Activated CD4-positive, CD25-positive, alpha-beta regulatory T cell treated with anti-CD3 and anti-CD28 coated beads, Interleukin-2, amount 50 U/mL, for 24 hours (primary cell): ENCODE measurements at regions not wholly inside any gene's neighbourhood (a gene's known extent, or its start where the extent isn't known, plus 50 kb on each side); places are given as distances from the start of the nearest gene placed in this dataset.
"Not testable (repeated sequence)": the region's sequence is repeated elsewhere in the genome, so short reads cannot be mapped to it uniquely, and the experiment has no call there.

Experiments used
- ATAC-seq, 2 donors: fragments of 150-1000 bp; cut with Tn5 transposase; one replicate each; pipeline ENCODE4 v1.10.0; 2021; ENCODE audit warnings: mild to moderate bottlenecking in 1 of 2, moderate library complexity in 1 of 2

DNA sequence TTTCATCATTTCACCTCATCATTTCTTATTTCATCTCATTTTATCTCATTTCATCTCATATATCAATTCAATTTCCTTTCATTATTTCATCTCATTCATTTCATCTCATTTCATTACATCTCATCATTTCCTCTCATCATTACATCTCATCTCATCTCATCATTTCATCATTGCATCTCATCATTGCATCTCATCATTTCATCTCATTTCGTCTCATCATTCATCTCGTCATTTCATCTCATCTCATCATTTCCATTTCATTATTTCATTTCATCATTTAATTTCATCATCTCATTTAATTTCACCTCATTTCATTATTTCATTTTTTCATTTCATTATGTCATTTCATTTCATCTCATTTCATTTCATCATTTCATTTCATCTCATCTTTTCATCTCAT is 168.5 kb upstream of the FAM72C start:
- not testable (repeated sequence) for ATAC-seq

DNA sequence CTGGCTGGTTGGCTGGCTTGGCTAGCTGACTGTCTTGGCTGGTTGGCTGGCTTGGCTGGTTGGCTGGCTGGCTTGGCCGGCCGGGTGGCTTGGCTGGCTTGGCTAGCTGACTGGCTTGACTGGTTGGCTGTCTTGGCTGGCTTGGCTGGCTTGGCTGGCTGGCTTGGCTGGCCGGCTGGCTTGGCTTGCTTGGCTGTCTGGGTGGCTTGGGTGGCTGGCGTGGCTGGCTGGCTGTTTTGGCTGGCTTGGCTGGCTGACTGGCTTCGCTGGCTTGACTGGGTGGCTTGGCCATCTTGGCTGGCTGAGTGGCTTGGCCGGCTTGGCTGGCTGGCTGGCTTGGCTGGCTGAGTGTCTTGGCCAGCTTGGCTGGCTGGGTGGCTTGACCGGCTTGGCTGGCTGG is 133.2 kb upstream of the FAM72C start:
- not testable (repeated sequence) for ATAC-seq

DNA sequence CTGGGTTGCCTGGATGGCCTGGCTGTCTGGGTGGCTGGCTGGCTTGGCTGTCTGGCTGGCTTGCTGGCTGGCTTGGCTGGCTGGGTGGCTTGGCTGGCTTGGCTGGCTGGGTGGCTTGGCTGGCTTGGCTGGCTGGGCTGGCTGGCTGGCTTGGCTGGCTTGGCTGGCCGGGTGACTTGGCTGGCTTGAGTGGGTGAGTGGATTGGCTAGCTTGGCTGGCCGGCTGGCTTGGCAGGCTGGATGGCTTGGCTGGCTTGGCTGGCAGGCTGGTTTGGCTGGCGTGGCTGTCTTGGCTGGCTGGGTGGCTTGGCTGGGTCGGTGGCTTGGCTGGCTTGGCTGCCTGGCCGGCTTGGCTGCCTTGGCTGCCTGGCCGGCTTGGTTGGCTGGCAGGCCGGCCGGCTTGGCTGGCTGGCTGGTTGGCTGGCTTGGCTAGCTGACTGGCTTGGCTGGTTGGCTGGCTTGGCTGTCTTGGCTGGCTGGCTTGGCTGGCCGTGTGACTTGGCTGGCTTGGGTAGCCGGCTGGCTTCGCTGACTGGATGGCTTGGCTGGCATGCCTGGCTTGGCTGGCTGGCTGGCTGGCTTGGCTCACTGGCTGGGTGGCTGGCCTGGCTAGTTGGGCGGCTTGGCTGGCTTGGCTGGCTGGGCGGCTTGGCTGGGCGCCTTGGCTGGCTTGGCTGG is 132.4 kb upstream of the FAM72C start:
- peak in 1 of 2 donors; percentile 27 for ATAC-seq

DNA sequence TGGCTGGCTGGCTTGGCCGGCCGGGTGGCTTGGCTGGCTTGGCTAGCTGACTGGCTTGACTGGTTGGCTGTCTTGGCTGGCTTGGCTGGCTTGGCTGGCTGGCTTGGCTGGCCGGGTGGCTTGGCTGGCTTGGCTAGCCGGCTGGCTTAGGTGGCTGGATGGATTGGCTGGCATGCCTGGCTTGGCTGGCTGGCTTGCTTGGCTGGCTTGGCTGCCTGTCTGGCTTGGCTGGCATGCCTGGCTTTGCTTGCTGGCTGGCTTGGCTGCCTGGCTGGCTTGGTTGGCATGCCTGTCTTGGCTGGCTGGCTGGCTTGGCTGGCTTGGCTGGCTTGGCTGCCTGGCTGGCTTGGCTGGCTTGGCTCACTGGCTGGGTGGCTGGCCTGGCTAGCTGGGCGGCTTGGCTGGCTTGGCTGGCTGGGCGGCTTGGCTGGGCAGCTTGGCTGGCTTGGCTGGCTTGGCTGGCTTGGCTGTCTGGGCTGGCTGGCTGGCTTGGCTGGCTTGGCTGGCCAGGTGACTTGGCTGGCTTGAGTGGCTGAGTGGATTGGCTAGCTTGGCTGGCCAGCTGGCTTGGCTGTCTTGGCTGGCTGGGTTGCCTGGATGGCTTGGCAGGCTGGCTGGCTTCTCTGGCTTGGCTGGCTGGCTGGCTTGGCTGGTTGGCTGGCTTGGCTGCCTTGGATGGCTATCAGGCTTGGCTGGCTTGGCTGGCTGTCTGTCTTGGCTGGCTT is 131.5 kb upstream of the FAM72C start:
- ATAC-seq, result not testable (repeated sequence)

DNA sequence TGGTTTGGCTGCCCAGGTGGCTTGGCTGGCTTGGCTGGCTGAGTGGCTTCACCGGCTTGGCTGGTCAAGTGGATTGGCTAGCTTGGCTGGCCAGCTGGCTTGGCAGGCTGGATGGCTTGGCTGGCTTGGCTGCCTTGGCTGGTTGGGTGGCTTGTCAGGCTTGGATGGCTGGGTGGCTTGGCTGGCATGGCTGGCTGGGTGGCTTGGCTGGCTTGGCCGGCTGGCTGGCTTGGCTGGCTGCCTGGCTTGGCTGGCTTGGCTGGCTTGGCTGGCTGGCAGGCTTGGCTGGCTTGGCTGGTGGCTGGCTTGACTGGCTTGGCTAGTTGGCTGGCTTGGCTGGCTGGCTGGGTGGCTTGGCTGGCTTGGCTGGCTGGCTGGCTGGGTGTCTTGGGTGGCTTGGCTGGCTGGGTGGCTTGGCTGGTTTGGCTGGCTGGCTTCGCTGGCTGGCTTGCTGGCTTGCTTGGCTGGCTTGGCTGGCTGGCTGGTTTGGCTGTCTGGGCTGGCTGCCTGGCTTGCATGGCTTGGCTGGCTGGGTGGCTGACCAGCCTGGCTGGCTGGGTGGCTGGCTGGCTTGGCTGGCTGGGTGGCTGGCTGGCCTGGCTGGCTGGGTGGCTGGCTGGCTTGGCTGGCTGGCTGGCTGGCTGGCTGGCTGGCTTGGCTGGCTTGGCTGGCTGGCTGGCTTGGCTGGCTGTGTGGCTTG is 130.4 kb upstream of the FAM72C start:
- not testable (repeated sequence) for ATAC-seq

DNA sequence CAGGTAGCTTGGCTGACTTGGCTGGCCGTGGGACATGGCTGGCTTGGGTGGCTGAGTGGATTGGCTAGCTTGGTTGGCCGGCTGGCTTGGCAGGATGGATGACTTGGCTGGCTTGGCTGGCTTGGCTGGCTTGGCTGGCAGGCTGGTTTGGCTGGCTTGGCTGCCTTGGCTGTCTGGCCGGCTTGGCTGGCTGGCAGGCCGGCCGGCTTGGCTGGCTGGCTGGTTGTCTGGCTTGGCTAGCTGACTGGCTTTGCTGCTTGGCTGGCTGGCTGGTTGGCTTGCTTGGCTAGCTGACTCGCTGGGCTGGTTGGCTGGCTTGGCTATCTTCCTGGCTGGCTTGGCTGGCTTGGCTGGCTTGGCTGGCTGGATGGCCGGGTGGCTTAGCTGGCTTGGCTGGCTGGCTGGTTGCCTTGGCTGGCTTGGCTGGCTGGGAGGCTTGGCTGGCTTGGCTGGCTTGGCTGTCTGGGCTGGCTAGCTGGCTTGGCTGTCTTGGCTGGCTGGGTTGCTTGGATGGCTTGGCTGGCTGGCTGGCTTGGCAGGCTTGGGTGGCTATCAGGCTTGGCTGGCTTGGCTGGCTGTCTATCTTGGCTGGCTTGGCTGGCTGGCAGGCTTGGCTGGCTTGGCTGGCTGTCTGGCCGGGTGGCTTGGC is 129.7 kb upstream of the FAM72C start:
- peak in 1 of 2 donors; percentile 38 for ATAC-seq

DNA sequence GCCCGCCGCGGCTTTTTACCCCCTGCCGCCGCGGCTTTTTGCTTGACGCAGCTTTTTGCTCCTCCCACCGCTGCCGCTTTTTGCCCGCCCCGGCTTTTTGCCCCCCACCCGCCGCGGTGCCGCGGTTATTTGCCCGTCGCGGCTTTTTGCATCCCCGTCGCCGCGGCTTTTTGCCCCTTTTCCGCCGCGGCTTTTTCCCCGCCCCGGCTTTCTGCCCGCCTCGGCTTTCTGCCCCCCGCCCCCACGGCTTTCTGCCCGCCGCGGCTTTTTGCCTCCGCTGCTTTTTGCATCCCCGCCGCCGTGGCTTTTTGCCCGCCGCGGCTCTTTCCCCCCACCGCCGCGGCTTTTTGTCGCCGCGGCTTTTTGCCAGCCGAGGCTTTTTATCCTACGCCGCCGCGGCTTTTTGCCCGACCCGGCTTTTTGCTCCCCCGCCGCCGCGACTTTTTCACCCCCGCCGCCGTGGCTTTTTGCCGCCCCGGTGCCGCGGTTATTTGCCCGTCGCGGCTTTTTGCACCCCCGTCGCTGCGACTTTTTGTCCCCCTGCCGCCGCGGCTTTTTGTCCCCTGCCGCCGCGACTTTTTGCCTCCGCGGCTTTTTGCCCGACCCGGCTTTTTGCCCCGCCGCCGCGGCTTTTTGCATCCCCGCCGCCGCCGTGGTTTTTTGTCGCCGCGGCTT is 105.5 kb upstream of the FAM72C start:
- not testable (repeated sequence) for ATAC-seq

DNA sequence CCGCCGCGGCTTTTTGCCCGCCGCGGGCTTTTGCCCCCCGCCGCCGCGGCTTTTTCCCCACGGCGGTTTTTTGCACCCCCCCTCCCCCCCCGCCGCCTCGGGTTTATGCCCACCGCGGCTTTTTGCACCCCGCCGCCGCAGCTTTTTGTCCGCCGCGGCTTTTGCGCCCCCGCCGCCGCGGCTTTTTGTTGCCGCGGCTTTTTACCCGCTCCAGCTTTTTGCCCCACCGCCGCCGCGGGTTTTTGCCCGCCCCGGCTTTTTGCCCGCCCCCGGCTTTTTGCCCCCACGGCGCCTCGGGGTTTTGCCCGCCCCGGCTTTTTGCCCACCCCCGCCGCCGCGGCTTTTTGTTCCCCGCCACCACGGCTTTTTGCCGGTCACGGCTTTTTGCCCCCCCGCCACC is 104.9 kb upstream of the FAM72C start:
- ATAC-seq, result not testable (repeated sequence)

DNA sequence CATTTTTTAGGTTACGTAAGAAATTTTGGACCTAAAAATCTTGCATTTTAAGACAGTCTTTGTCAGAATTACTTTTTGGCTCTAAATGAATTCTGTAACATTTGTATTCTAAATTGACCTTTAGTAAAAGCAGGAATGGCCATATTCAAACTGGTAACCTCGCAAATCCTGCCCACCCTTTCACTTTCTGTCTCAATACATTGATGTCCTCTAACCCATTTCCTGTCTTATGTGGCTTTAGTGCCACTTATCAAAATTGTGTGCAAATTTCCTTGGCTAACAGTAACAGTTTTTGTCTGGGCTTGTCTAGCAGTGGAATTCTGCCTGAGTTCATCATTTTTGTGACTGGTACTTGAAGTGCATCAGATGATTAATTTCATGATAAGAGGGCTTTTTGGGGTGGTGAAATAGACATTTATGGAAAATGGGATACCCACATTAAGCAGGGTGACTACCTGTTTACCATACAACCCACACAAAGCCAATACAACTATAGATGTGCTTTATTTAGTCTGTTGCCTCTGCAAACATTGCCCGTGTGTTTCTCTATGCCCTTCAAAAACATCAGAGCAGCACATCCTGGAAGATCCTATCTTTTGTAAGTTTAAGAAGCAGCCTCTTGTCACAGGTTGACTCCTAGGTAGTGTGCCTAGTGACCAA is 98.7 kb upstream of the FAM72C start:
- ATAC-seq, result not testable (repeated sequence)

DNA sequence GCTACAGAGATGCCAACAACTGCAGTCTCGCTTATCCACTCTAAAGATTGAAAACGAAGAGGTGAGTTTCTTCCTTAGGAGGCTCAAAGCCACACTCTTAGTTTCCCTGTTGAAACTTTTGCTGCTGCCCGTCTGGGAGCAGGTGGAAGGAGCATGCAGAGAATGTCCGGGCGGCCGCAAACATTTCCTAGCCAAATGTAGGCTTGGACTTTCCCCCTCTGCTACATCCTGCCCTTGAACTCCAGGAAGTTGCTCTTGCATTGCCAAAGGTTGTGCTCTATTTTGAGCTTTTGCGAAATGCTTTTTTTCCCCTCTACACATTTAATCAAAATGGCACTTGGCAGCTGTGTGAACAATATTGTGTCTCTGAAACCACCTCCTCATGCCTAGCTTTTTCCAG is 95.3 kb upstream of the FAM72C start:
- ATAC-seq, result not testable (repeated sequence)

DNA sequence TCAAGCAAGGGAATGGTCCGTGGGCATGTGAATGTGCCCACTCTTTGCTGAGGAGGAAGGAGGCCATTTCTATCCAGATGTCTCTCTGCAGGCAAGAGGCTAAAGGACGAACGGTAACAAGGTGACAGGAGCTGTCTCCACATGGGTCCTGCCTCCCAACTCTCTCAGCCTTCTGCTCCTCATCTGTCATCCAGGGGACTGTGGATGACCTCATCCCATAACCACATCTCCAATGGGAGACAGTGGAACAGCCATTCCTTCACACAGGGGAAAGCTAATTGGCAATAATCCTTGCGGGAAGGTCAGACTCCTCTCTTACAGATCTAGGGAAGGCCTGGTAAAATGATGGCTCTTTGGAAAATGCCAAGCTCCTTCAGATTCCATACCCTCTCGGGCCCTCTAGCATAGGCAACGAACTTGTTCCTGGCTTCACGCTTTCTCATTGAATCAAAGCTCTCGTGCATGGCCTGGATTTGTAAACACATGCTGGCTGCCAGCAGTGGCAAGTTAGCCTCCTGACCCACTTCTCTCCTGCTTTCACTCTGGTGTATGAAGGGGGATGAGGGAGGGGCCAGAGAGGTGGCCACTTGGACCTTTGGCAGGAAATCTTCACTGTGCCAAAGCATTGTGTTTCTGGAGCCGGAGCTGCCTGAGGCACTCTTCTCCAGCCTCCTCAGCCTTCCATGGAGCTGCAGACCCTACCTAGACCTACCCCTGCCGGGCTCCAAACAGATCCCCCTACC is 94.5 kb upstream of the FAM72C start:
- ATAC-seq, result not testable (repeated sequence)

DNA sequence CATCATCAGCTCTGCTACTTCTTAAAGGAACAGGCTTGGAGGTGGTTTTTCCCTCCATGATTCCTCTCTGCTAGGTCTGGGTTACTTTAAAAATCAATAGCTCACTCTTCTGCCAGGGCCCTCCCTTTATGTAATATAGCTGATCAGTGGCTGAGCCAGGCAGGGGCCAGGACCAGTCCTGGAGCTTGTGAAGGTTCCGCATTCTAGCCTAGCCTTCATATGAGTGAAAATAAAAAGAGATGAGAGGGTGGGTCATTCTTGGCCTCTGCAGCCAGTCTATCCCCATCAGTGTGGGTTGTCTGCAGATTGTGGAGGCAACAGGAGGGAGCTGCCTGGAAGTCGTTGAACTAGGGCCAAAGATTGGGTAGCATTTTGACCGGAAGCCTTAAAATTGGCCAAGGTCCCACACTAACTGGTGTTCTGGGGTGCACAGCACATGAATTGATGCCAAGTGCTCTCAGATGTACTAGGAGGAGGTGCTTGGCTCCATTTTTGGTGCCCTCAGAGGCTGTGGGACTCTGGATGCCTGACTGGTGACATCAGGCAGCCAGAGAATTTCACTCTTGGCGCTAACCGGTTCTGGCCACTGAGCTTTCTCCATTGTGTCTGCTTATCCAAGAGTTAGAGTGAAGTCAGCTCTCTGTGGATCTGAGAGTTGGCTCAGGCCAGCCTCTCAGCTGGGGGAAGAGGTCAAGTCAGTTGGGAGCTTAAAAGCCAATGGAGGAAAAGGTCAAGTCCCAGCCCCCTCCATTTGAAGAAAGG is 93.7 kb upstream of the FAM72C start:
- not testable (repeated sequence) for ATAC-seq

DNA sequence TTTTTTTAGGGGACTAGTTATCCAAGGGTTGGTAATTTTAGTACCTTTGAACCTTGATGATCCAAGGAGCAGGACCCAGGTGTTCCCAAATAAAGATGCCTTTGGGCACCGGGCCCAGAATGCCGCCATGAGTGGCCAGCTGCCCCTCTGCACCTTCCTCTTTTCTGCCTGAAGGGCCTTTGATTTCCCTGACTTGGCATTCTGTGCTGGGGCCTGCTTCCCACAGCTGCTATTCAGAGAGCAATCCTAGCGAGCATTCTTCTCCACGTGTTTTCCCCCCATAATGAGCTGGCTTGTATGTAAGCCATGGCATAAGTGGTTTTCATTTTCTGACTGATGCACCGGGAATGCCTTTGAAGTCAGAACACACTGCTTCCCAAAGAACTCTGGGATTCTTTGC is 77.6 kb upstream of the FAM72C start:
- ATAC-seq, result not testable (repeated sequence)

DNA sequence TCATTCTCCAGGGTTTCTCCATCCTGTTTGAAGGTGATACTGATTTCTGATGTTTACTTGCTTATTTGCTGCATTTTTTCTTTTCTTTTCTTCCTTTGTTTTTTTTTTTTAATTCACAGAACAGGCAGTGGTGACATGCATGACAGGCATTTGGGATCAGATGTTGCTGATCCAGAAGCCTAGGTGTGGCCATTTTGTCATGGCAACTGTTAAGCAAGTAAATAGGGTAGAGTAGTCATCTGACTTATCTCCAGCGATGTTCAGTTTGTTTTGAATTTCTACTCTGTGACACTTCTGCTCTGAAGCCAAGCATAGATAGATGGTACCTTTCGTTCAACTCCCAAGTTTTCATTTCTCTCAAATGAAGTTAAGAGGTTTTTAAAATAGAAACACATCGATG is 74.9 kb upstream of the FAM72C start:
- not testable (repeated sequence) for ATAC-seq

DNA sequence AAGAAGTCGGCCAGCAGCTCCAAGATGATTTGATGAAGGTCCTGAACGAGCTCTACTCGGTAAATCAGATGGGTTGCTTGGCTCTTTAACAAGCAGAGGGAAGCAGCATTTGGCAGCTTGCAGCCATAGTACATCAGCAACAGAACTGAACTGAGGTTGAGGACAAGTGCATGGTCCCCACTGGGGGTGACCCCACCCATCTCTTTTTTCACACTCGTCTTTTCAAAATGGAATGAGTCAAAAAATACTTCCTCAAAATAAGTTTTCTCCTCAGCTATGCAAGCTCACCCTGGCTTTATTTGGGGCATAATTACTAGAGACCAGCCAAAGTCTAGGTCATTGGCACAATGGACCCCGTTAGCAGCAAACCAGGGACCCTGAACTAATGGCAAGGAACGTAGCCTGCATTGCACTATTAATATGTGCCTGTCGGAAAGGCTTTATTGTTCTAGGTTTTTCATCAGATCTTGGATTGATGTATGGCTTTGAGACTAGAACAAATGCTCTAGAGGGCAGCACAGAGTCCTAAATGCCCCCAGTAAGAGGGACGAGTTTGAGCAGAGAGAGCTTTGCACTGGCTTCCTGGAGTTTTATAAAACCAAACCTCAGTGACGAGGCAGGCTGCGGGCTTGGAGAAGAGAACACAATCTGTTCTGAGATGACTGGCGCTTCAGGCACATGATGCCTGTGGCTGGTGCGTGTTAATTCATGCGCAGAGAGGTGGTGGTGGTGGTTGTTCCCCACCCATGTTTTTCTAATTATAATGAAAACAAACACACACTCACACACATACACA is 74.2 kb upstream of the FAM72C start:
- peak; percentile 17 to 45 for ATAC-seq

DNA sequence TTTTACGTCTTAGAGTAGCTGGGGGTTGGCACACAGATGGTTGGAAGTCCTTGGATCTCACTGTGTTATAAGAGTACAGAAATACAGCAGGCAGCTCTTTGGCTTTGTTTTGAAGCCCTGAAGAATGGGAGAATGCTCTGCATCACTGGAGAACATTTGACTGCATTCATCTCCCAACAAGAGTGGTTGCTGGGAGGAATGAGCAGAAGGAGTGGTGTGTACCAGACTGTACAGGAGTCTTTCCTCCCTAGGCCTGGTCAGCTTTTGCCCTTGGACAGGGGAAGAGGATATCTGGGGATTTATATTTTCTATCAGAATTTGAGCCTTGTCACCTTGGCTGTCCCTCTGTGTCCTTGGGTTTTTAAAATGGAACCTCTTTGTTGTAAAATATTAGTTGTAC is 70.5 kb upstream of the FAM72C start:
- ATAC-seq, result not testable (repeated sequence)

DNA sequence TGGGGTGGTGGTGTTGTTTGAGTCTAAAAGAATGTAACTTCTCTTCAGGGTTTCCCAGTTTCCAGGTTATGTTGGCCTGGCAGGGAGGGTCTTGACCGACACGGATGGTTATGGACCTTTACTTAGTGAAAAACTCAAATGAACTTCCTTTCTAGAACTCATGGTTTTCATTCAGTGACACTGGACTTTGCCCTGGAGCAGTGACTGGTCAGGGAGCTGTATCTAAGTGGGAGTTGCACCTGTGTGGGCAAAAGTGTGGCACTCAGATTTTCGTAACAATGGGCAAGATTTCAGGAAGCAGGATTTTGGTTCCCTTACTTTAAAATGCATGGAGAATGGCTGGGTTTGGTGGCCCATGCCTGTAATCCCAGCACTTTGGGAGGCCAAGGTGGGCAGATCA is 68.5 kb upstream of the FAM72C start:
- ATAC-seq, result not testable (repeated sequence)

DNA sequence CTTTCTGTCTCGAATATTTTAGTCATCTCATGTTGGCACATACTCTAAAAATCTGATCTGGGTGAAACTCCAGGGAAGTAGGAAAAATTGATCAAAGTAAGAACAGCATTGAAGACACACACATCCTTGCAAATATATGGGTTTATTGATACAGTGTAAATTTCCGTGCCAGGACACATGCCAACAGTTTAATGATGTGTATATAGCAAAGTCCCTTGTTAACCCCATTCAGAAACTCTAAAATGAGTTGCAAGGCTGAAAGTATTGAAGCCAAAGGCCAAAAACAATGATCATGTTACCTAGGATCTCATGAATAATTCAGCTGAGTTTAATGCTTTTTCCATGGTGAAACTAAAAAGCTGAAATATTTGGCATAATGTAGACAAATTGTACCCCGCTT is 62.3 kb upstream of the FAM72C start:
- ATAC-seq, result not testable (repeated sequence)

DNA sequence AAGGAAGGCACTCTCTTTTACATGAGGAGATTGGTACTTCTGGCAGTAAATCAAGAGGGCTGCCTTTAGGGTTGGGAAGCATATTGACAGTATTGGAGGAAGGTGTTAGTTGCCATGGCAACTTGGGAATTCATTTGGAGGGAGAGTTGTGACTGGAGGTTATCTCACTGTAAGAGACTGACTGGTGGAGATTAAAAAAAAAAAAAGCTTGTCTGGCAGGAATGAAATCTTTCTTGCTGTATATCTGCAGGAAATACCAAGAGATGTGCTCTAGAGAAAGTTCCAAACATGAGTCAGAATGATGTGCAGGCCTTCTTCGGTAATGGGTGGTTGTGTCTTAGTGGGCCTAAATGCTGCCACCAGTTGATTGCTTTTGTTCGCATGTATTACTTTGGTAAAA is 59.8 kb upstream of the FAM72C start:
- ATAC-seq, result not testable (repeated sequence)

DNA sequence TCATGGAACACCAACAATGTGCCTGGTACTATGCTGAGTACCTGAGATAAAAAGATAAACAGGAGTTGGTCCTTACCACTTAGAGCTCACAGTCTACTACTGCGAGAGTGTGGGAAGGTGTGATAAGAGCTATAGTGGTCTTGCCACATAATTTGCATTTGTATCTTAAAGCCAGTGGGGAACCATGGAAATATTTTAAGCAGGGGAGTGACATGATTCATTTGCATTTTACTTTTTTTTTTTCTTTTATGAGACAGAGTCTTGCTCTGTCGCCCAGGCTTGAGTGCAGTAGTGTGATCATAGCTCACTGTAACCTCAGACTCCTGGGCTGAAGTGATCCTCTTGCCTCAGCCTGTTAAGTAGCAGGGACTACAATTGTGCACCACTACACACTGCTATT is 54.2 kb upstream of the FAM72C start:
- peak; percentile 88 to 92 for ATAC-seq
